ENCODE measurements at regions not wholly inside any gene's neighbourhood (a gene's known extent, or its start where the extent isn't known, plus 50 kb on each side); places are given as distances from the start of the nearest gene placed in this dataset.

DNA sequence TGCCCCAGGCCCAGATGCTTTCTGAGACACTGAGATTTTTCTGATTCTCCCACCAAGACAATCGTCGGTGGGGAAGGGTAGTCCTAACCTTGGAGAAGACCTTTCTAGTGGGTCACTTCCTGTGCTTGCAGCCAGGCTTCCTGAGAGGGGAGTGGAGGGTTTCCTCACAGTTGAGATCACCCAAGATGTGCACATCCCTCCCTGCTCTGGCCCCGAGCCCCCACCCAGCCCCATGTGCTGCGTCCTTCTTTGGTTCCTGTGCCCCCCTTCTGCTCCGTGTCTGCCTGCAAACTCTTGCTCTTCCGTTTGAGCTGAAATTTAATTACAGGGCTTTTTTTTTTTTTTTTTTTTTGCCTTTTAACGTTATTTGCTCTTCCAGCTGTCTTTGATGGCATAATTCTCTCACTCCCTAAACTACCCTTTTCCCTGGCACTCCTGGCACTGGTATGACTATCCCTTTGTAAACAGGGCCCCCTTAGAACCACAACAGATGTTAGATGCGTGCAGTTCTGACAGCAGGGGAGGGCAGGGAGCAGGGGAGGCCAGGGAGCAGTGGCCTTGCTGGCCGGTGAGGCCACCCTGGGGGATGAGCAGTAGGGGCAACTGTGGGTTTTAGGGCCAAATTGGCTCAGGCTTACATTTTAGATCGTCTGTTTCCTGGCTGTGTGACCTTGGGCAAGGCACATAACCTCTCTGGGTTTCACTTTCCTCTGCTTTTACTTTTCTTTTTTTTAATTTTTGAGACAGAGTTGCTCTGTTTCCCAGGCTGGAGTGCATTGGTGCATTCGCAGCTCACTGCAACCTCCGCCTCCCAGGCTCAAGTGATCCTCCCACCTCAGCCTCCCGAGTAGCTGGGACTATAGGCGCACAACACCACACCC, 144.5 kb downstream of the PHETA1 start:
- DNase-seq (ENCODE audit: low read depth in 1 of 2, low spot score in 1 of 2), result no peak

DNA sequence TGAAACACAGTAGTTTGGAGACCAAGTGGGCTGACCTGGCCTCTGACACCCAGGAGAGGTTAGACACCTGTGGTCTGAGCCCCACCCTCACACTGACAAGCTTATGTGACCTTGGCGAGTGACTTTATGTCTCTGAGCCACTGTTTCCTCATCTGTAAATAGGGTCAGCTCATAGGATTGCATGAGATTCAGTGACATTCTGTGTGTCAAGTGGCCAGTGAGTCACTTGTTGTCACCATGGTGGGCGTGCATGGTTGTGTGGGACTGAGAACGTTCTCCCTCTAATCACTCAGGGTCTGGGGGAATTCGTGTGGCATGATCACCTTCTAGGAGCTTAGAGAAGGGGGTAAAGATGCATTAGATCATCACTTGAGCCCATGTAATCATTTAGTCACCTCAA, 146.4 kb downstream of the PHETA1 start:
- no peak for DNase-seq (ENCODE audit: low read depth in 1 of 2, low spot score in 1 of 2)

DNA sequence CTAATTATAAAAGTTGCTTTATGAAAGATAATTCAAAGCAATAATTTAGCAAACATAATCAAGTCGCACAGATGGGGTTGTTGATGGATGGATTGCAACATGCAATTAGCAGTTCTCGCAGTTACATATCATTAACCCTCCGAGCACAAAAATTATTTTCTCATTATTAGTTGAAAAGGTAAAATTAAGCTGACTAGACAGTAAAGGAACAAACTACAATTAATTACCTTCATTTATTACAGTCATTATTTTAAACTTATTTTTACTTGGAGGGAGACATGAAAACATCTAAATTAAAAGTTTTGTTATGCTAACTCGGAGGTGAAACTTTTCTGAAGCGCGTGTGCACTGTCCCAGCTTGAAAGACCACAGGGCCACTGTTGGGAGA, 146.9 kb downstream of the PHETA1 start:
- DNase-seq (ENCODE audit: low read depth in 1 of 2, low spot score in 1 of 2), result no peak

DNA sequence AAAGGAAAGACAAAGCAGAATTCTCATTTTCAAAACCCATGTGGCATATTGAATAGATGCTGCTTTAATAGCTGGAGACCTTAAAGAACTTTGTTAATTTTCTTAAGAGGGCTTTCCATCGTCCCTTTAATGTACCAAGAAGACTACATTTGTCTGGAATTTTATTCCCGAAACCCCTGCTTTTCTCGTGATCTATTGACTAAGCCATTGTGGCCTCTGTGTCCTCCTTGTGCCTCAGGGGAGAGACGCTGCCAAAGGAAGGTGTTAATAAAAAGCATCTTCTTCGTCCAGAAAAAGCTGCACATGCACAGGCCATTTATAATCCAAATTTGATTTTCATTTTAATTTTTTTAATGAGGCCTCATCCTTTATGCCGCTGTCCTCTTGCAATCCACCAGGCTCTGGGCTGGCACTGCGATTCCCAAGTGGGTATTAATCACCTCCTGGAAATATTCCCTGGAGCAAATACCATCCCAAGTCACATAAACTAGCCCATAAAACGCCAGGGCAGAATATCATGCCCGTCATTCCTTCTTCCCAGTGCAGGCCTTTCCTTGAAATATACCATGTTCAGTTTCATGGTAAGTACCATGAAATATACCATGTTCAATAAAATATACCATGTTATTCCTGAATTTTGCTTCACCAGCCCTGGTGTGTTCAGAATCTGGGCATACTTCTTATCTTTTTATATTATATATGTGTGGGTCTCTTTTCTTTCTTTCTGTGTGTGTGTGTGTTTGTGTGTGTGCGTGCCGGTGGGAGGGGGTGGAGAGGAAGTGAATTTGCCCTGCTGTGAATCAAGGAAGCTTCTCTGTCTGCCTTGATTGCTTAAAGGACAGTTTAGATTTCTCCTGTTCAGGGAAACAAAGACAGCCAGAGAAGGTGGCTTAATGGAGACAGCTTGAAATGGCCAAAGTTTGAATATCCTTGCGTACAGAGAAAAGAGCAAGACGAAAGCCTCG, 147.6 kb downstream of the PHETA1 start:
- no peak for DNase-seq (ENCODE audit: low read depth in 1 of 2, low spot score in 1 of 2)

DNA sequence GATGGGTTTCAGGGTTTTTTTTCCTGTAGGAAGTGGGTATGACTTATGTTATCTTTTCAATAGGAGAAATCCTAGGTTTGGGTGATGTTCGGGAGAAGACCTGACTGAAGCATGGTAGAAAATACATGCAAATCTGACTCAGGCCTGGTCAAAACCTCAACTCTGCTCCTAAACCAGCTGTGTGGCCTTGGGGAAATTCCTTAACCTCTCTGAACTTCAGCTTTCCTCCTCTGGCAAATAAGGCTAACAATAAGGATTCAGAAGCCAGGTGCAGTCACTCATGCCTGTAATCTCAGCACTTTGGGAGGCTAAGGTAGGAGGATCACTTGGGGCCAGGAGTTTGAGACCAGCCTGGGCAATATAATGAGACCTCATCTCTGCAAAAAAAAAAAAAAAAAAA, 148.5 kb downstream of the PHETA1 start:
- DNase-seq (ENCODE audit: low read depth in 1 of 2, low spot score in 1 of 2), result no peak

DNA sequence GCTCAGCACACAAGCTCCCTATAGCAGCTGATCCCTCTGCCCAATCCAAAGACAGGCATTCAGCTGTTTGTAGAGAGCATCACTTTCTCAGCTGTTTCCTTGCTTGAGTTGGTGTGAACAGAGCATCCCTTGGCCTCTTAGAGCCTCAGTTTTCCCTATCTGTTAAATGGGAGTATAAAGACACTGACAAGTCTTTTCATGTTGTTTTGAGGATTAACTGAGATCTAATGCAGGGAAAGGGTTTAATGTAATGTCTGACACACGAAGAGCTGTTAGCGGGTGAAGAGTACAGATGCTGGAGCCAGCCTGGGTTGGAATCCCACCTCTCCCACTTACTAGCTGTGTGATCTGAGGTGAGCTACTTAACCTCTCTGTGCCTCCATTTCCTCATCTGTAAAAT, 149.5 kb downstream of the PHETA1 start:
- no peak for DNase-seq (ENCODE audit: low read depth in 1 of 2, low spot score in 1 of 2)

GRCh38 chr12:111218499-111218898, 150.4 kb downstream of the PHETA1 start:
- no peak for DNase-seq (ENCODE audit: low read depth in 1 of 2, low spot score in 1 of 2)

GRCh38 chr12:111216387-111217159, 152.3 kb downstream of the PHETA1 start:
- no peak for DNase-seq (ENCODE audit: low read depth in 1 of 2, low spot score in 1 of 2)

DNA sequence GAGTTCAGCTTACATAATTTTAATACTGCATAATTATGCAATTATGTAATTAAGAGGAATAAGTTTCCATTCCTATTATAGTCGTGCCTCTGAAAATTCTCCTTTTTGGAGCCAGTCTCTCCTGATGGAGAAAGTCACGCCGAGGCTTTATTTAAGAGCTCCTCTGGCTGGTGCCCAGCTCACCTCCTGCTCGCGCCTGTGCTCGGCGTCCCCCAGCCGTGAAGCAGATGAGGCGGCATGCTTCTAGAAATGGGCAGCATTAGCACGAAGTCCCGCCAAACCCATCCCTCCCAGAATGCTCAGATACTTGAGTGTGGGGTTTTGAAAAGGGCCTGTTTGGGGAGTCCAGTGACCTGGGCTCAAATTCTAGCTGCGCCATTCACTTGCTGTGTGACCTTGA, 153.0 kb downstream of the PHETA1 start:
- DNase-seq (ENCODE audit: low read depth in 1 of 2, low spot score in 1 of 2), result no peak

GRCh38 chr12:111214401-111214800, 154.5 kb downstream of the PHETA1 start:
- no peak for DNase-seq (ENCODE audit: low read depth in 1 of 2, low spot score in 1 of 2)

DNA sequence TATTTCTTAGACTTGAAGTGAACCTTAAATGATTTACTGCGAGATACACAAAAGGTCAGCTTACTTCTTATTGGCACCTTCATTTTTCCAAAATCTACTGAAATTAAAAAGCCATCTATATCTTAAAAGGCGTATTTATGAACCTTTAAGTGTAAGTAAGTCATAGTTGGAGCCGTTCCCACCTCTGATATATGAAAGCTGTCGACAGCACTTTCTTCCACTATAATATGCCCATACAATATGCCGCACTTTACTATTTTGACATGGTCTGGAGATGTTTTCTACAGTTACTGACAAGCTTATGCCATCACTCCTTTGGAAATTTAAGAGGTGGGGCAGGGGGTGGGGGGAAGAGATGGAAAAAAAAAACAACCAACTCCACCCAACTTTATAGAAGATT, 155.3 kb downstream of the PHETA1 start:
- no peak for DNase-seq (ENCODE audit: low read depth in 1 of 2, low spot score in 1 of 2)

GRCh38 chr12:111212814-111213456, 156.0 kb downstream of the PHETA1 start:
- no peak for DNase-seq (ENCODE audit: low read depth in 1 of 2, low spot score in 1 of 2)

DNA sequence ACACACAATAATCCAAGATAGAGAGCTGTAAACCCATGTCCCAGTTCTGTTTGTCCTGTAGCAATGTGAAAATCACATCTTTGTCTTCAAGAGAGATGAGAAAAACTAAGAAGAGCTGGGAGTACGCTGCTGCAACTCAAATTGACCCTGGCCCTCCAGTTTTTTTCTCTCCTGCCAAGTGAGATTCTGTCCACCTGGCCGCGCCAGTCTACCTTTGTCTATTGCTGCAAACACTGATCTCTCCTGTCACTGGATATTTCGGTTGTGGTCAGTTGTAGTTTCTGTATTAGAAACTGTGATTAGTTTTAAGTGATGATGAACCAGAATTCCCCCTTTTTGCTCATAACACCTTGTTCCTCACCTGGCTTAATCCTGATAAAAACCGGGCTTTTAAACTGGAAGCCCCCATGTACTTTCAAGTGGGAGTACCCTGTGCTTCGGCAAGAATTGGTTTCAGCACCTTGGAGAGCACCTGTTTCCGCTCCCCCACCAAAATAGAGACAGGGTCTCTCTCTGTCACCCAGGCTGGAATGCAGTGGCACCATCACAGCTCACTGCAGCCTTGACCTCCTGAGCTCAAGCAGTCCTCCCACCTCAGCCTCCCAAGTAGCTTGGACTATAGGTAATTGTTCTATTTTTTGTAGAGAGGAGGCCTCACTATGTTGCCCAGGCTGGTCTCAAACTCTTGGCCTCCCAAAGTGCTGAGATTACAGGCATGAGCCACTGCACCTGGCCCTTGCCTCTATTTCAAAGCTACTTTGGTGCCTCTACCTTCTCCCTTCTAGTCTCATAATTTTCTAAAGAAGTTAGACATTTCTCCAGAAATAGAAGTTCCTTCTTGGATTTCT, 156.8 kb downstream of the PHETA1 start:
- DNase-seq (ENCODE audit: low read depth in 1 of 2, low spot score in 1 of 2), result no peak

DNA sequence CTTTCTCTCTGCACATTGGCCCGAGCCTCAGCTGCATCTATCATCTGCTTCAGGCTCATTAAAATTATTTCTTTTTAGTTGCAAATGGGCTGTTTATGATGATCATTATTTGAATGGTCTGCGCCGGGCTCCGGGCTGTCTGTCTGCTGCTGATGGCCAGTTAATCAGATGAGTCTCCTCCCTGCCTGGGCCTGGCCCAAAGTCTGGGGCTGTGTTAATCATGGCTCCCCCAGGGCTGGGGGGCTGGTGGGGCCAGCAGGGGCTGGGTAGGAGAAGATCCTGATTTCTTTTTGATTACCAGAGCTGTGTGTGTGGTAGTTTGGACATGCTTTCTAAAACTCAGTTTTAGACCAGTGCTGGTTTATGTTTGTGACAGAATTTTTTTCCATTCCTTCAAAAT, 159.1 kb downstream of the PHETA1 start:
- no peak for DNase-seq (ENCODE audit: low read depth in 1 of 2, low spot score in 1 of 2)

DNA sequence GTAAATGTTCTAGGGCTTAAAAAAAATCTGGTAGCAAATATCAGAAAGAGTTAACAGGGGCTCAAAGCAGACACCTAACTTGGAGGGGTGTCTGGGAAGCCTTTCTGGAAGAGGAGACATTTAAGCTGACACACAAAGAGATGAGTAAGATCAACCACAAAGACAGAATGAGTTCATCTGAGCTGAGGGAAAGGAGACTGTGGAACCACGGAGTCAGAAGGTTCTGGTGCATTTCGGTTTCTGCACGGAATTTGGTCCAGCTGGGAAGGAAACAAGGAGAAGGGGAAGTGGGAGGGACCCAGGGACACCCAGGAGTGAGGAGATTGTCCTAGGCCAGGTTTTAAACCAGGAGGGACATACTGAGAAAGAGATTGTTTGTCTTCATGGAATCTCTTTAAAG, 161.1 kb downstream of the PHETA1 start:
- no peak for DNase-seq (ENCODE audit: low read depth in 1 of 2, low spot score in 1 of 2)

GRCh38 chr12:111204788-111205241, 164.1 kb downstream of the PHETA1 start:
- no peak for DNase-seq (ENCODE audit: low read depth in 1 of 2, low spot score in 1 of 2)

DNA sequence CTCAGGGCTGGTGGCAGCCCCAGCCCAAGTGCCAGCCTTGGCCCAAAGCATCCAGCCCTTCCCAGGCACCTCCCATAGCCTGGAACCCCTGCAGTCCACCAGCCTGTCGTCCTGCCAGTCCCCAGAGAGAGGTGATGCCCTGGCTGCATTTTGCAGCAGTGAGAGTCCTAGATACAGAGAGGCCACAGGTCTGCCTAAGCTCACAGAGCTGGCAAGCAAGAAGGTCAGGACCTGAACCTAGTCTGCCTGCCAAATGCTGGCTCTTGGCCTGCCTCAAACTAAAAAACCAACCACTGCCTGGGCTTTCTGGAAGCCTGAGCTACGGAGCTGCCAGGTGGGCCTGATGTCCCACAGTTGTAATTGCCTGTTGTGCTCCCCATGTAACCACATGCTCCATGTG, 164.9 kb downstream of the PHETA1 start:
- DNase-seq (ENCODE audit: low read depth in 1 of 2, low spot score in 1 of 2), result no peak

DNA sequence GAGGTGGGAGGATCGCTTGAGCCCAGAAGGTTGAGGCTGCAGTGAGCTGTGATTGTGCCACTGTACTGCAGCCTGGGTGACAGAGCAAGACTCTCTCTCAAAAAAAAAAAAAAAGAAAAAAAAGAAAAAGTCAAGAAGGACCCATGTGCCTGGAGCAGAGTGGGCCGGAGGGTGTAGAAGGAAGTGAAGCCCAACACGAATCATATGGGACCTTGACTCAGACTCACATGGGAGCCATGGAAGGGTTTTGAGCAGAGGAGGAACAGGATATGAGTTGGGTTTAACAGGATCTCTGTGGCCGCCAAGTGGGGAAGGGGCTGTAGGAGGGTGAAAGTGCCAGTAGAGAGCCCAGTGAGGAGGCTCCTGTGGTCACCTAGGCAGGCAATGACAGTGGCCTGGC, 165.4 kb downstream of the PHETA1 start:
- DNase-seq (ENCODE audit: low read depth in 1 of 2, low spot score in 1 of 2), result no peak

GRCh38 chr12:111202237-111202915, 166.5 kb downstream of the PHETA1 start:
- no peak for DNase-seq (ENCODE audit: low read depth in 1 of 2, low spot score in 1 of 2)
